ENCODE measurements at regions not wholly inside any gene's neighbourhood (a gene's known extent, or its start where the extent isn't known, plus 50 kb on each side); places are given as distances from the start of the nearest gene placed in this dataset.

DNA sequence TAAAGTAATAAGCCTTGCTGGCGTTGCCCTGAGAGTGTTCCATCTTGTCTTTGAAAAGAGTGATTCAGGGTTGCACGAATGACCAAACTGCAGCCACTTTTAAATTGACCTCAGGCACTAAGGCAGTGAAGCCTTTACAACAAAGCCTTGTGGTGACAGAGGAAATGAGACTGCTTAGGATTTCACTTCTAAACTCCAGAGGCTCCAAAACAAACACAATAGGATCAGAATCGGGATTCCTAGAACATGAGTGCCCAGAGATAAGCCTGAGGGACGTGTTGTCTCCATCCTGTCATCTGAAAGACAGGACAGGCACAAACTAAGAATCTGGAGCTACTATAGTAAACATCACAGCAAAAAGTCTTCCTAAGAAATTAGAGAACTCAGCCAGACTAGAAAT lies 405.2 kb downstream of the PPARGC1A start:
- no peak overlapping the region for H3K4me3 Mint-ChIP-seq
- ATAC-seq (ENCODE audit: low read depth) (no peak), DNase-seq (no peak)
- CTCF ChIA-PET: no interaction called here
- intact Hi-C loops (cut with micrococcal nuclease): no loop called here
- 20% methylated on average over 3 of the region's 4 CpGs for WGBS (ENCODE audit: insufficient coverage)
- H2AFZ ChIP-seq (ENCODE audit: insufficient read depth, low read depth, low read length, poor library complexity, severe bottlenecking): no peak overlapping the region
- H3K4me3 ChIP-seq (ENCODE audit: control extremely low read depth in 1 of 5, extremely low read depth in 1 of 5, insufficient read depth in 1 of 5, low read depth in 2 of 5, low read length in 4 of 5): no peak overlapping the region
- H3K9me3 ChIP-seq (ENCODE audit: control extremely low read depth in 1 of 3, control insufficient read depth in 2 of 3, insufficient read depth in 1 of 3, low read length in 2 of 3): peaks cover 0 to 2% (median 0%) of the 10 kb centered on the region in 3 donors
- no peak overlapping the region for H3K9ac ChIP-seq (ENCODE audit: low read length)
- H3K9me3 Mint-ChIP-seq (ENCODE audit: insufficient read depth): peaks cover 4% of the 10 kb centered on the region
- no peaks in the 10 kb centered on the region for H3K4me1 ChIP-seq (ENCODE audit: control insufficient read depth in 2 of 2, insufficient read depth in 2 of 2, low read length in 2 of 2)
- H3K27me3 ChIP-seq (replicated peaks in 1 of 4; ENCODE audit: control extremely low read depth in 1 of 4, control insufficient read depth in 3 of 4, insufficient read depth in 4 of 4, low read length in 3 of 4): no peaks in the 10 kb centered on the region
- no peaks in the 10 kb centered on the region for H3K27me3 Mint-ChIP-seq
- no peak overlapping the region for H3K4me2 ChIP-seq (replicated peaks; ENCODE audit: low read depth, low read length, poor library complexity, severe bottlenecking)
- no peaks in the 10 kb centered on the region for H3K79me2 ChIP-seq (ENCODE audit: control insufficient read depth, insufficient read depth, low read length)
- H3K27ac ChIP-seq (ENCODE audit: low read length in 2 of 2): no peak overlapping the region
- TF ChIP-seq EZH2 (IDR thresholded peaks at IDR 0.05; ENCODE audit: borderline replicate concordance, insufficient read depth, low read depth, low read length, poor library complexity, severe bottlenecking): no peak
- TF ChIP-seq, protein P1, sequence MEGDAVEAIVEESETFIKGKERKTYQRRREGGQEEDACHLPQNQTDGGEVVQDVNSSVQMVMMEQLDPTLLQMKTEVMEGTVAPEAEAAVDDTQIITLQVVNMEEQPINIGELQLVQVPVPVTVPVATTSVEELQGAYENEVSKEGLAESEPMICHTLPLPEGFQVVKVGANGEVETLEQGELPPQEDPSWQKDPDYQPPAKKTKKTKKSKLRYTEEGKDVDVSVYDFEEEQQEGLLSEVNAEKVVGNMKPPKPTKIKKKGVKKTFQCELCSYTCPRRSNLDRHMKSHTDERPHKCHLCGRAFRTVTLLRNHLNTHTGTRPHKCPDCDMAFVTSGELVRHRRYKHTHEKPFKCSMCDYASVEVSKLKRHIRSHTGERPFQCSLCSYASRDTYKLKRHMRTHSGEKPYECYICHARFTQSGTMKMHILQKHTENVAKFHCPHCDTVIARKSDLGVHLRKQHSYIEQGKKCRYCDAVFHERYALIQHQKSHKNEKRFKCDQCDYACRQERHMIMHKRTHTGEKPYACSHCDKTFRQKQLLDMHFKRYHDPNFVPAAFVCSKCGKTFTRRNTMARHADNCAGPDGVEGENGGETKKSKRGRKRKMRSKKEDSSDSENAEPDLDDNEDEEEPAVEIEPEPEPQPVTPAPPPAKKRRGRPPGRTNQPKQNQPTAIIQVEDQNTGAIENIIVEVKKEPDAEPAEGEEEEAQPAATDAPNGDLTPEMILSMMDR (IDR thresholded peaks at IDR 0.05): no peak
- H3K36me3 ChIP-seq (replicated peaks in 1 of 2; ENCODE audit: control extremely low read depth in 1 of 2, control insufficient read depth in 1 of 2, extremely low read depth in 1 of 2, insufficient read depth in 2 of 2, low read length in 1 of 2): no peaks in the 10 kb centered on the region
- H4K20me1 ChIP-seq (ENCODE audit: control insufficient read depth, insufficient read depth, low read length, poor library complexity, severe bottlenecking): no peaks in the 10 kb centered on the region
- no peaks in the 10 kb centered on the region for H3K4me1 Mint-ChIP-seq
- no peak overlapping the region for H3K27ac Mint-ChIP-seq
- POLR2A ChIA-PET: no interaction called here

DNA sequence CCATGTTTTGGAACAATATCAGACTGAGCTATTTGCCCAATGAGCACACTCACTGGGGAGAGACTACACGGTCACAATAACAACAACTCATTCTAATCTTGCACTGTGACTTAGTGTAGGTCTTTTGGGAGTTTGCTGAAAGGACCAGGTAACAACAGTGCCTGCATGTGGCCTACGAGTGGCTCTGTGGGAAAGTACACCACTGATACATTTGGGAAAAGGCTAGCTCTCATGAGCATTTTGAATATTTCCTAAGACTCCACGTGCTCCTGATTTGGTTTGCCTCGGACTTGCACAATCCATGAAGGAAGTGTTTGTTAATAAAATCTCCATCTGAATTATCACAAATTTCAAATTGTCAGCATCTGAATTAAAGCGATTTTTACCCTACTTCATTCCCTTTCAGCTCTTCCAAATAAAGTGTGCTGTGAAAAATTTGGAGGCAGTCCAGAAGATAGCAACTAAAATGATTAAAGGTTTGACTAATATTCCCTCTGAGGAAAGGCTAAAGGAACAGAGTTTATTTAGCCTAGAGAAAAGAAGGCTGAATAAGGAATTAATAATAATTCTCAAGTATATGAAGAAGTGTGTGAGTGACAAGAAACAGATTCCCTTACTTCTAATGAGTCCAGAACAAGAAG lies 406.4 kb downstream of the PPARGC1A start:
- Histone ChIP-seq H3K27me3 (replicated peaks in 1 of 4; ENCODE audit: control extremely low read depth in 1 of 4, control insufficient read depth in 3 of 4, insufficient read depth in 4 of 4, low read length in 3 of 4) (no peaks in the 10 kb centered on the region), H4K20me1 (ENCODE audit: control insufficient read depth, insufficient read depth, low read length, poor library complexity, severe bottlenecking) (no peaks in the 10 kb centered on the region), H3K4me3 (ENCODE audit: control extremely low read depth in 1 of 5, extremely low read depth in 1 of 5, insufficient read depth in 1 of 5, low read depth in 2 of 5, low read length in 4 of 5) (no peak overlapping the region), H3K9me3 (ENCODE audit: control extremely low read depth in 1 of 3, control insufficient read depth in 2 of 3, insufficient read depth in 1 of 3, low read length in 2 of 3) (no peaks in the 10 kb centered on the region), H2AFZ (ENCODE audit: insufficient read depth, low read depth, low read length, poor library complexity, severe bottlenecking) (no peak overlapping the region), H3K27ac (ENCODE audit: low read length in 2 of 2) (no peak overlapping the region), H3K9ac (ENCODE audit: low read length) (no peak overlapping the region), H3K36me3 (replicated peaks in 1 of 2; ENCODE audit: control extremely low read depth in 1 of 2, control insufficient read depth in 1 of 2, extremely low read depth in 1 of 2, insufficient read depth in 2 of 2, low read length in 1 of 2) (no peaks in the 10 kb centered on the region), H3K79me2 (ENCODE audit: control insufficient read depth, insufficient read depth, low read length) (no peaks in the 10 kb centered on the region), H3K4me2 (replicated peaks; ENCODE audit: low read depth, low read length, poor library complexity, severe bottlenecking) (no peak overlapping the region), H3K4me1 (ENCODE audit: control insufficient read depth in 2 of 2, insufficient read depth in 2 of 2, low read length in 2 of 2) (no peaks in the 10 kb centered on the region)
- no peak for ATAC-seq (ENCODE audit: low read depth)
- Mint-ChIP-seq H3K4me1 (no peaks in the 10 kb centered on the region), H3K9me3 (ENCODE audit: insufficient read depth) (peaks cover 4% of the 10 kb centered on the region), H3K27me3 (no peaks in the 10 kb centered on the region), H3K27ac (no peak overlapping the region), H3K4me3 (no peak overlapping the region)
- CTCF ChIA-PET: no interaction called here
- no peak for DNase-seq
- intact Hi-C loops (cut with micrococcal nuclease): no loop called here
- POLR2A ChIA-PET: no interaction called here
- no peak for TF ChIP-seq EZH2 (IDR thresholded peaks at IDR 0.05; ENCODE audit: borderline replicate concordance, insufficient read depth, low read depth, low read length, poor library complexity, severe bottlenecking)
- TF ChIP-seq, protein P1 (IDR thresholded peaks at IDR 0.05): no peak
- WGBS (ENCODE audit: insufficient coverage): 43% methylated on average over 1 of the region's 5 CpGs
